K562 (cell line): ENCODE measurements at regions not wholly inside any gene's neighbourhood (a gene's known extent, or its start where the extent isn't known, plus 50 kb on each side); places are given as distances from the start of the nearest gene placed in this dataset.

Experiments
- ATAC-seq: fragments of 200-7000 bp; cut with Tn5 transposase; 3 replicates; pipeline ENCODE4 v1.9.1; 2020; ENCODE audit warnings: moderate library complexity
- BruUV-seq: library from RNA; stranded (reverse); fragments of 400-500 nt; replicated peaks from 2 replicates; lab custom pipeline; 2021; lab: Mats Ljungman, UMichigan
- CTCF ChIA-PET: fragments of 300-600 bp; formaldehyde crosslinking; extraction: SDS; loops from one replicate; lab custom pipeline; 2021; ENCODE audit warnings: low intra/inter-chr PET ratio; lab: Yijun Ruan, JAX
- POLR2A ChIA-PET: fragments of 300-600, 350-650 bp; sonication (Branson Sonifier 250); formaldehyde crosslinking; extraction: SDS; loops from one replicate; lab custom pipeline; 2021; ENCODE audit warnings: antibody characterized with exemption, inconsistent platforms; lab: Yijun Ruan, JAX
- DNase-seq, 4 experiments: peaks; one replicate each; pipeline versions ENCODE4 v3.0.0 to v3.0.0-alpha.2; 2011 to 2018; ENCODE audit warnings: low spot score in 3 of 4, mixed read lengths in 3 of 4; ENCODE audit errors: extremely low read depth in 1 of 4
- FAIRE-seq: peaks from 2 replicates; lab custom pipeline; 2011; peaks lifted over from hg19 to GRCh38; lab: Jason Lieb, UNC
- H2AFZ ChIP-seq: 2 replicates; pipeline ENCODE4 v1.6.0; 2011; ENCODE audit warnings: low read depth, low read length, control low read depth, inconsistent platforms
- H3K27ac ChIP-seq: fragments of 200-600 bp; 3 replicates; pipeline ENCODE4 v1.8.0; 2011; ENCODE audit warnings: low read depth, mild to moderate bottlenecking, control low read depth, inconsistent platforms, low read length, moderate library complexity, mixed read lengths; ENCODE audit errors: extremely low read depth
- H3K27me3 ChIP-seq, 2 experiments: fragments of 300-600 bp in 1 of 2; 2 replicates in 1 of 2; 3 replicates in 1 of 2; pipeline versions ENCODE4 v1.6.0 to v1.8.0; 2011; ENCODE audit warnings: inconsistent platforms in 2 of 2, low read length in 2 of 2, mild to moderate bottlenecking in 1 of 2, mixed read lengths in 1 of 2, moderate library complexity in 1 of 2; ENCODE audit not compliant: control insufficient read depth in 2 of 2, insufficient read depth in 2 of 2
- H3K36me3 ChIP-seq: fragments of 300-600 bp; 3 replicates; pipeline ENCODE4 v1.8.0; 2011; ENCODE audit warnings: mild to moderate bottlenecking, low read length, inconsistent platforms; ENCODE audit not compliant: control insufficient read depth, insufficient read depth
- H3K4me1 ChIP-seq, 2 experiments: fragments of 200-600 bp in 1 of 2; replicated peaks in 1 of 2; 2 replicates in 1 of 2; 3 replicates in 1 of 2; pipeline versions ENCODE4 v1.5.1 to v1.8.0; 2011; ENCODE audit warnings: inconsistent platforms in 2 of 2, low read length in 2 of 2, mild to moderate bottlenecking in 1 of 2, mixed read lengths in 1 of 2, moderate library complexity in 1 of 2; ENCODE audit not compliant: control insufficient read depth in 2 of 2, insufficient read depth in 2 of 2
- H3K4me2 ChIP-seq: 2 replicates; pipeline ENCODE4 v1.6.1; 2011; ENCODE audit warnings: low read length, control low read depth, inconsistent platforms, mixed read lengths; ENCODE audit not compliant: insufficient read depth
- H3K4me3 ChIP-seq: fragments of 200-600 bp; sonication (generic), shearing (Covaris generic); 2 replicates; pipeline ENCODE4 v1.5.1; 2016; ENCODE audit warnings: control low read depth, inconsistent platforms
- H3K79me2 ChIP-seq: fragments of 200-600 bp; 3 replicates; pipeline ENCODE4 v1.8.0; 2011; ENCODE audit warnings: low read length, inconsistent platforms; ENCODE audit not compliant: control insufficient read depth, insufficient read depth
- H3K9ac ChIP-seq, 2 experiments: 2 replicates each; pipeline versions ENCODE4 v1.6.0 to v1.6.1; 2011; ENCODE audit warnings: low read depth in 2 of 2, low read length in 2 of 2, control low read depth in 1 of 2, inconsistent platforms in 1 of 2, mild to moderate bottlenecking in 1 of 2, mixed read lengths in 1 of 2; ENCODE audit not compliant: insufficient read depth in 1 of 2
- H3K9me1 ChIP-seq: one replicate; pipeline ENCODE4 v1.6.0; 2011; ENCODE audit warnings: inconsistent platforms, mild to moderate bottlenecking, low read length, moderate library complexity; ENCODE audit not compliant: control insufficient read depth, insufficient read depth
- H3K9me3 ChIP-seq: replicated peaks from 2 replicates; pipeline ENCODE4 v1.5.1; 2011; ENCODE audit warnings: low read depth, low read length, inconsistent platforms; ENCODE audit not compliant: control insufficient read depth, insufficient read depth
- H4K20me1 ChIP-seq: replicated peaks from 2 replicates; pipeline ENCODE4 v1.6.1; 2011; ENCODE audit warnings: low read length, inconsistent platforms, mixed read lengths; ENCODE audit not compliant: control insufficient read depth, insufficient read depth
- CBFB ChIP-seq: sonication (generic); formaldehyde crosslinking; IDR thresholded peaks from 2 replicates; pipeline ENCODE4 v1.4.0; 2020; ENCODE audit warnings: mild to moderate bottlenecking, missing genetic modification reagents
- CEBPZ ChIP-seq: fragments of 150-350 bp; IDR thresholded peaks from 2 replicates; pipeline ENCODE4 v1.6.1; 2014; ENCODE audit warnings: low read depth, mild to moderate bottlenecking, low read length, borderline replicate concordance
- DMBX1 ChIP-seq: fragments of 250-450 bp; sonication (Bioruptor Pico); IDR thresholded peaks from 2 replicates; pipeline ENCODE4 v1.8.0; 2022; ENCODE audit warnings: inconsistent platforms, mild to moderate bottlenecking, moderate library complexity, borderline replicate concordance
- E2F8 ChIP-seq: fragments of 450-650 bp; IDR thresholded peaks from 2 replicates; pipeline ENCODE4 v1.7.1; 2018; ENCODE audit warnings: mild to moderate bottlenecking, low read depth; ENCODE audit not compliant: partially characterized antibody
- MYC ChIP-seq, 2 experiments: fragments of 250-450 bp in 1 of 2; sonication (Bioruptor Pico) in 1 of 2; IDR thresholded peaks; 2 replicates each; pipeline versions ENCODE4 v1.5.1 to v1.6.1; 2012 to 2021; ENCODE audit warnings: low read depth in 2 of 2, borderline replicate concordance in 1 of 2, improper control_type of control experiment in 1 of 2, low read length in 1 of 2, mild to moderate bottlenecking in 1 of 2, moderate library complexity in 1 of 2
- PHF21A ChIP-seq: fragments of 450-650 bp; IDR thresholded peaks from 2 replicates; pipeline ENCODE4 v1.6.1; 2017; ENCODE audit warnings: low read depth, borderline replicate concordance
- PYGO2 ChIP-seq: fragments of 450-650 bp; IDR thresholded peaks from 2 replicates; pipeline ENCODE4 v1.6.1; 2016; ENCODE audit warnings: mild to moderate bottlenecking, missing genetic modification characterization, moderate library complexity, missing compliant biosample characterization
- TCF15 ChIP-seq: fragments of 250-450 bp; sonication (Bioruptor Pico); IDR thresholded peaks from 2 replicates; pipeline ENCODE4 v1.8.0; 2022; ENCODE audit warnings: moderate library complexity, mild to moderate bottlenecking, inconsistent platforms
- TCF3 ChIP-seq: sonication (generic); formaldehyde crosslinking; IDR thresholded peaks from 2 replicates; pipeline ENCODE4 v1.4.0; 2020; ENCODE audit warnings: mild to moderate bottlenecking, missing genetic modification reagents
- ZBTB33 ChIP-seq: sonication (generic); formaldehyde crosslinking; IDR thresholded peaks from 2 replicates; pipeline ENCODE4 v1.8.1; 2023; ENCODE audit warnings: mild to moderate bottlenecking, missing genetic modification reagents
- ZNF785 ChIP-seq: fragments of 250-450 bp; sonication (Bioruptor Pico); IDR thresholded peaks from 2 replicates; pipeline ENCODE4 v1.4.0; 2020; ENCODE audit warnings: mild to moderate bottlenecking
- WGBS: fragments of 100-300 bp; shearing (Covaris generic); methylation state at CpG from one replicate; pipeline ENCODE4 v1.1.6; 2016; ENCODE audit warnings: low coverage, mixed read lengths; ENCODE audit not compliant: insufficient coverage; ENCODE audit errors: missing lambda C conversion rate; 5-methylcytosine and 5-hydroxymethylcytosine counted together
- in situ Hi-C: fragments of 300-500 bp; cut with MboI; formaldehyde crosslinking; loops from 4 replicates; pipeline ENCODE4 v1.15.0; 2018; ENCODE audit warnings: inconsistent platforms, mixed read lengths
- intact Hi-C: fragments of 100-400 bp; cut with micrococcal nuclease; formaldehyde crosslinking; loops from 2 replicates; pipeline ENCODE4 v1.14.2; 2022

- FAIRE-seq: no peak
Observed at GRCh38 chr10:130902471-130902870, 409.1 kb downstream of the TCERG1L start.

More at GRCh38 chr10:130902471-130902870, 409.1 kb downstream of the TCERG1L start:
- intact Hi-C loops (no loop called here), in situ Hi-C loops (no loop called here)
- H2AFZ ChIP-seq: no peak overlapping the region
- no peak overlapping the region for H3K4me3 ChIP-seq
- no peaks in the 10 kb centered on the region for H3K27me3 ChIP-seq
- H3K4me1 ChIP-seq: no peaks in the 10 kb centered on the region
- H3K9ac ChIP-seq: no peak overlapping the region
- ChIA-PET CTCF (no interaction called here), POLR2A (no interaction called here)
- H3K27ac ChIP-seq: no peak overlapping the region
- no peak for ATAC-seq
- H3K36me3 ChIP-seq: no peaks in the 10 kb centered on the region
- BruUV-seq: no TSS peak
- 1% methylated on average over 6 of the region's 8 CpGs for WGBS
- DNase-seq: no peak
- H3K79me2 ChIP-seq: no peaks in the 10 kb centered on the region
- no peak overlapping the region for H3K4me2 ChIP-seq
- no peaks in the 10 kb centered on the region for H3K9me3 ChIP-seq
- no peaks in the 10 kb centered on the region for H4K20me1 ChIP-seq
- no peaks in the 10 kb centered on the region for H3K9me1 ChIP-seq
- TF ChIP-seq ZNF785 (CRISPR knock-in tag) (no peak), DMBX1 (CRISPR knock-in tag) (no peak), MYC (IDR thresholded peaks at IDR 0.05; ENCODE audit: low read depth, low read length) (no peak), MYC (CRISPR knock-in tag; IDR thresholded peaks at IDR 0.05; ENCODE audit: borderline replicate concordance, low read depth) (no peak), PHF21A (no peak), CEBPZ (no peak), TCF15 (CRISPR knock-in tag) (no peak), ZBTB33 (CRISPR knock-in tag) (no peak), CBFB (CRISPR knock-in tag) (no peak), PYGO2 (tag) (no peak), E2F8 (no peak), TCF3 (CRISPR knock-in tag) (no peak)
- TF ChIP-seq, all 486 proteins: peak for 0
